ENCODE measurements at regions not wholly inside any gene's neighbourhood (a gene's known extent, or its start where the extent isn't known, plus 50 kb on each side); places are given as distances from the start of the nearest gene placed in this dataset.

DNA sequence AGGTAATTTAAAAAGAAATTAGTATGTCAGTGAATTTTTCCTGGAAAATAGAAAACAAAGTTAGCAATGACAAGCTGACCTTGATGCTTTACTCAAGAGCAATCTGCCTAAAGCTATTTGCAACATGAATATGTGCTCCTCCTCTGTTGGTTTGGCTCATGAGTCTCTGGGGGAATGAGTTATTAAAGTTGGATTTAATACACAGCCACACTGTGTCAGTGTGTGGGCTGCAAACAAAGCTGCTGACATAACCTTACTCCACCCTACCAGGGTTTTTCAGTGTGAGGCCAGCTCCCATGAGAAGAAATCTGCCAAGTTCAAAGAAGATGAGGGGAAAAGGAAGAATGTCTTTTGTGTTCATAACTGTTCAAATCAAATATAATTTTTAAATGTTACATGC, 280.5 kb downstream of the TLL1 start:
- Histone ChIP-seq H3K79me2 (ENCODE audit: insufficient read depth) (no peaks in the 10 kb centered on the region), H3K36me3 (ENCODE audit: low read depth) (no peaks in the 10 kb centered on the region), H3K9me3 (ENCODE audit: low read depth) (no peaks in the 10 kb centered on the region), H3F3A (ENCODE audit: insufficient read depth) (no peaks in the 10 kb centered on the region), H3K4me1 (ENCODE audit: insufficient read depth) (no peaks in the 10 kb centered on the region), H3K4me3 (no peak overlapping the region), H3K27ac (no peak overlapping the region), H3K4me2 (ENCODE audit: unreplicated experiment) (no peak overlapping the region), H4K20me1 (ENCODE audit: insufficient read depth) (no peaks in the 10 kb centered on the region), H3K9ac (no peak overlapping the region), H3K27me3 (replicated peaks; ENCODE audit: insufficient read depth) (no peaks in the 10 kb centered on the region), H3K9me2 (ENCODE audit: insufficient read depth) (no peaks in the 10 kb centered on the region), H2AFZ (no peak overlapping the region)
- TF ChIP-seq EZH2 (IDR thresholded peaks at IDR 0.05; ENCODE audit: insufficient read depth, poor library complexity, severe bottlenecking): no peak
- DNase-seq: peak; percentile 36
- in situ Hi-C loops (cut with MboI): loop anchor here (25.0 kb wide), 2 partner anchors 1484 to 1909 kb away; no protein-coding TSS in a partner anchor

- Histone ChIP-seq H3K9me2 (ENCODE audit: insufficient read depth) (no peaks in the 10 kb centered on the region), H2AFZ (no peak overlapping the region), H3K36me3 (ENCODE audit: low read depth) (no peaks in the 10 kb centered on the region), H3K4me3 (no peak overlapping the region), H3K9ac (no peak overlapping the region), H3K27me3 (replicated peaks; ENCODE audit: insufficient read depth) (no peaks in the 10 kb centered on the region), H3K4me2 (ENCODE audit: unreplicated experiment) (no peak overlapping the region), H3K79me2 (ENCODE audit: insufficient read depth) (no peaks in the 10 kb centered on the region), H3K4me1 (ENCODE audit: insufficient read depth) (no peaks in the 10 kb centered on the region), H3F3A (ENCODE audit: insufficient read depth) (no peaks in the 10 kb centered on the region), H3K27ac (no peak overlapping the region), H3K9me3 (ENCODE audit: low read depth) (no peaks in the 10 kb centered on the region), H4K20me1 (ENCODE audit: insufficient read depth) (no peaks in the 10 kb centered on the region)
- in situ Hi-C loops (cut with MboI): loop anchor here (25.0 kb wide), 2 partner anchors 1475 to 1900 kb away; no protein-coding TSS in a partner anchor
- 16% methylated on average over 4 of the region's 4 CpGs for WGBS, 2 experiments (ENCODE audit: low coverage in 1 of 2, low lambda C conversion rate in 2 of 2, missing lambda C conversion rate in 2 of 2)
- TF ChIP-seq EZH2phosphoT487 (IDR thresholded peaks at IDR 0.05; ENCODE audit: insufficient read depth, low read depth) (no peak), EZH2 (IDR thresholded peaks at IDR 0.05; ENCODE audit: insufficient read depth, poor library complexity, severe bottlenecking) (no peak)
- DNase-seq: no peak
Measured at GRCh38 chr4:166162327-166162726, 289.3 kb downstream of the TLL1 start.

GRCh38 chr4:166165829-166166420, 292.9 kb downstream of the TLL1 start:
- TF ChIP-seq EZH2phosphoT487 (IDR thresholded peaks at IDR 0.05; ENCODE audit: insufficient read depth, low read depth) (no peak), EZH2 (IDR thresholded peaks at IDR 0.05; ENCODE audit: insufficient read depth, poor library complexity, severe bottlenecking) (no peak)
- 0 to 1% methylated on average over 7 of the region's 7 CpGs for WGBS, 2 experiments (ENCODE audit: low coverage in 1 of 2, low lambda C conversion rate in 2 of 2, missing lambda C conversion rate in 2 of 2)

DNA sequence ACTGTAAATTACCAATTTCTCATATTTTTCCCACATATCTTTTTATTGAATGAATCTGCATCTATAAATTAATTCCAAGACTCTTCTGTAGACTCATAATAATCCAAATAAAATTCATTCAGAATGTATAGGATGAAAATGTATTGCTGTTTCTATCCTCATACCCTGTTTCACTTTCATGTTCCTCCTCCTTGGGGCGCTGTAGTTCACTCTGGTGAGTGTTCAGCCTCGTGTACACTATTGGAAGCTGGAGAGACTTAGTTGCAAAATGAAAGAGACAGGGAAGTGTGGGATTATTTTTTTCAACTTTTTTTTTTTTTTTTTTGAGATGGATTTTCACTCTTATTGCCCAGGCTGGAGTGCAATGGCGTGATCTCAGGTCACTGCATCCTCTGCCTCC, 296.1 kb downstream of the TLL1 start:
- Histone ChIP-seq H3K27ac (no peak overlapping the region), H3K4me1 (ENCODE audit: insufficient read depth) (no peaks in the 10 kb centered on the region), H3K36me3 (ENCODE audit: low read depth) (no peaks in the 10 kb centered on the region), H2AFZ (no peak overlapping the region), H3K4me3 (no peak overlapping the region), H3K79me2 (ENCODE audit: insufficient read depth) (no peaks in the 10 kb centered on the region), H3K9me2 (ENCODE audit: insufficient read depth) (no peaks in the 10 kb centered on the region), H4K20me1 (ENCODE audit: insufficient read depth) (no peaks in the 10 kb centered on the region), H3K27me3 (replicated peaks; ENCODE audit: insufficient read depth) (no peaks in the 10 kb centered on the region), H3K4me2 (ENCODE audit: unreplicated experiment) (no peak overlapping the region), H3K9ac (no peak overlapping the region), H3F3A (ENCODE audit: insufficient read depth) (no peaks in the 10 kb centered on the region), H3K9me3 (ENCODE audit: low read depth) (no peaks in the 10 kb centered on the region)
- WGBS, 2 experiments (ENCODE audit: low coverage in 1 of 2, low lambda C conversion rate in 2 of 2, missing lambda C conversion rate in 2 of 2): 14 to 16% methylated on average over 3 of the region's 3 CpGs
- in situ Hi-C loops (cut with MboI): loop anchor here (25.0 kb wide), 2 partner anchors 1468 to 1893 kb away; no protein-coding TSS in a partner anchor
- TF ChIP-seq EZH2phosphoT487 (IDR thresholded peaks at IDR 0.05; ENCODE audit: insufficient read depth, low read depth): no peak
- TF ChIP-seq EZH2 (IDR thresholded peaks at IDR 0.05; ENCODE audit: insufficient read depth, poor library complexity, severe bottlenecking): no peak
- DNase-seq: peak; percentile 21

More at GRCh38 chr4:166165829-166166420, 292.9 kb downstream of the TLL1 start:
- Histone ChIP-seq H3F3A (ENCODE audit: insufficient read depth) (no peaks in the 10 kb centered on the region), H3K4me3 (no peak overlapping the region), H3K9me2 (ENCODE audit: insufficient read depth) (no peaks in the 10 kb centered on the region), H2AFZ (peak overlapping the region; percentile 54; the same call in 1 of the 2 replicates), H3K4me2 (ENCODE audit: unreplicated experiment) (peak overlapping the region; percentile 43), H3K27me3 (replicated peaks; ENCODE audit: insufficient read depth) (no peaks in the 10 kb centered on the region), H3K9ac (no peak overlapping the region), H3K27ac (no peak overlapping the region), H3K4me1 (ENCODE audit: insufficient read depth) (no peaks in the 10 kb centered on the region), H3K36me3 (ENCODE audit: low read depth) (no peaks in the 10 kb centered on the region), H4K20me1 (ENCODE audit: insufficient read depth) (no peaks in the 10 kb centered on the region), H3K9me3 (ENCODE audit: low read depth) (no peaks in the 10 kb centered on the region), H3K79me2 (ENCODE audit: insufficient read depth) (no peaks in the 10 kb centered on the region)
- DNase-seq: peak; percentile 81
- in situ Hi-C loops (cut with MboI): loop anchor here (25.0 kb wide), 2 partner anchors 1471 to 1896 kb away; no protein-coding TSS in a partner anchor

Data from GM23248 (cell line).